ENCODE measurements at regions not wholly inside any gene's neighbourhood (a gene's known extent, or its start where the extent isn't known, plus 50 kb on each side); places are given as distances from the start of the nearest gene placed in this dataset.

DNA sequence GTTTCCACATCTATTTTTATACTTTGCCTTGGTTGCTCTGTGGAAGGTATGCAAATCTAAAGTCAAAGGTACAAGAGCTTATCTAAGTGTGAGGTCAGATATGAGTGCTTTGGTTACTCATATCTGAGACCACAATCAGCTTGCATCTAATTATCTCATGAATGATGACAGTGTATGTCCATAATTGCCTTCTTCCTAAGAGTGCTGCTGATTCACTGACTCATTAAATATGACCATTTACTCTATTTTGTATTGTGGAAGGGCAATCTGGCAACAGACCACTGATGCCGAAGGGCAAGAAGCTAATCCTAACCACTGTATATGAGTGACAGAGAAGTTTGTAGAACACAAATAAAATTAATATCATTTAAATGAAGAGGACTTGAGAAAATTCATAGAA, 1190.2 kb upstream of the AGA start:
- TF ChIP-seq POLR2A (IDR thresholded peaks at IDR 0.05; ENCODE audit: low read depth, low read length) (no peak), POLR2AphosphoS5 (IDR thresholded peaks at IDR 0.05; ENCODE audit: low read depth, low read length) (no peak), TAF1 (IDR thresholded peaks at IDR 0.05; ENCODE audit: borderline replicate concordance, low read depth, low read length) (no peak)
